ENCODE measurements at regions not wholly inside any gene's neighbourhood (a gene's known extent, or its start where the extent isn't known, plus 50 kb on each side); places are given as distances from the start of the nearest gene placed in this dataset.

DNA sequence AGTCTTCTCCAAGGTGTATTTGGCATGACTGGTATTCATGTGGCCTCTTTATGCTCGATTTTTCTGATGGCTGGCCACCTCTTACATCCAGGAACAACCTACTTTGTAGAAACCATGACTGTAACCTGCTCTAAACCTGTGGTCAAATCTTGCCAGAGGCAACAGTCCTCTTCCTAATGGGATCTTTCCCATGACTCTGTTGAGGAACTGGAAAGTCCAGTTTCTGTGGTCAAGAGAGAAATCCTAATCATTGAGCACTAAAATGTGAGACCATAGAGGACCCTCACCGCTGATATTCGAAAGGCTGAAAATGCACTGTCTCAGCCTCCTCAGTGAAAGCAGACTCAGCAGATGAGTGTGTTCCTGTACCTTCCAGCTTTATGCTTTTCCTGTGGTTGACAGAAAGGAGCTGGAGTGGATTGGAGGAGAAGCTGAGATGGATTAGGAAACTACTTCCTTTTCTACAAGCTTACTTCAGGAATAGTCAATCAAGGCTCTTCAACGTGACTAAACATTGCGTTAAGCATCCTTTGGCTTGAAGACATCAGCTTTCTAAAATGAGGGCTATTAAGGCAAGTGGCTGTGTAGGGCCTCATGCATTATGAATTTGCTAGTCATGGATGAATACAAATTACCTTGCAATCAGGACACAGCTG is 69.7 kb upstream of the DAPK1 start:
- Histone ChIP-seq H3K9me3 (replicated peaks) (peaks cover 2% of the 10 kb centered on the region; the same call in 1 of the 2 replicates), H3K27ac (no peak overlapping the region), H3K27me3 (replicated peaks) (no peaks in the 10 kb centered on the region), H3K4me3 (no peak overlapping the region), H3K4me1 (replicated peaks) (no peaks in the 10 kb centered on the region; the same call in 1 of the 2 replicates), H3K36me3 (no peaks in the 10 kb centered on the region)
- no peak for DNase-seq (ENCODE audit: low read depth in 1 of 2, low spot score in 2 of 2)

DNA sequence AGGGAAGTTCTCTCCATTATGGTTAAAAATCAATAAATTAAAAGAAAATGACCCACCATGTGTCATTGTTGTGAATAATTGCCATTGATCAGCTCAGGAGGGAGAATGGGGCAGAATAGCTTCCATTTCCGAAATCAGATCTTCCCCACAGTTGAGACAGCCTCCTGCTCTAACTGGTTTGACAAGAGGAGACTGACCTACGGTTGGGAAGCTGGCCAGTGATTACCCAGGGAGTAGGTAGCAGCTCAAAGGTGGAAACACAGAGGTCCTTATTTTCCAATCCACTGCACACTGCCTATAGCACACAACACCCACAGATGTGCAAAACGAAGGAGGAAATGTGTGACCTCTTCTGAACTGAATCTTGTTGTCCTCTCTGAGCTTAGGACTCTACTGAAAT is 69.0 kb upstream of the DAPK1 start:
- Histone ChIP-seq H3K9me3 (replicated peaks) (no peaks in the 10 kb centered on the region; the same call in 1 of the 2 replicates), H3K27ac (no peak overlapping the region), H3K36me3 (no peaks in the 10 kb centered on the region), H3K27me3 (replicated peaks) (no peaks in the 10 kb centered on the region), H3K4me1 (replicated peaks) (no peaks in the 10 kb centered on the region; the same call in 1 of the 2 replicates), H3K4me3 (no peak overlapping the region)
- no peak for DNase-seq (ENCODE audit: low read depth in 1 of 2, low spot score in 2 of 2)

DNA sequence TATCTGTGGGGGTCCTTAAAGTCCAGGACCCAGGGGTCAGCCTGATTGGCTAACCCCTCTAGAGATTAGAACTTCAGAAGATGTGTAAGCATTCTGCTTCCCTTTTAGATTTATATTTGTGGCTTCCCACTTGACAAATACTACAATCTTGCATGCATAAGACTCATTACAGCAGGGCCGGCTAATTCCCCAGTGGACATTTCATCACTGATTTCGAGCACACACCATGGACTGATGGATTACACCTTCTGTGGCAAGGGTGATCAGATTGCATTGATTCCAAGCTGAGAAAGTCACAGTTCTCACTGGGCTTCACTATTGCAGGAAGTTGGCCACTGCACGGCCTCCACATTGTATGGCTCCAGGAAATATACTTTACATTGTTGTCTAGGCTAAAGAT is 65.8 kb upstream of the DAPK1 start:
- Histone ChIP-seq H3K27ac (no peak overlapping the region), H3K27me3 (replicated peaks) (no peaks in the 10 kb centered on the region), H3K9me3 (replicated peaks) (no peaks in the 10 kb centered on the region), H3K4me1 (replicated peaks) (peaks cover under 1% of the 10 kb centered on the region), H3K36me3 (no peaks in the 10 kb centered on the region), H3K4me3 (no peak overlapping the region)
- no peak for DNase-seq (ENCODE audit: low read depth in 1 of 2, low spot score in 2 of 2)

DNA sequence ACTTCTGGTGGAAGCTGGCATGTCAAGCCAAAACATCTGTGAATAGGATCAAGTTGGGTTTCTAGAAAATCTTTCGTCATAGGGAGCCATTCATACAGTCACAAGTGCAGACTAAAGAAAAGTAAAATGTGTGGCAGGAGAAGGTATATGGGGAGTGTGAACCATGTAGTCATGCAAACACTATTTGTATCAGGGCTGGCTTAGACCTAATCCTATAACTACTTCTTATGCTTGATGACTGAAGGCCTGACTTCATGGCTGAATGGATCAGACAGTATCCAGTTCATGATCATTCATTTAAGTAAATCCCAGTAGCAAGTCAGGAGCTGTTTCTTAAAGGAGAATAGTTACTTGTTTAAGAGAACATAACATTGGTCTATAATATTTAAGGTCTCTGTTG is 63.8 kb upstream of the DAPK1 start:
- peaks cover 7% of the 10 kb centered on the region for H3K4me1 ChIP-seq (replicated peaks)

GRCh38 chr9:87434366-87434765 is 63.3 kb upstream of the DAPK1 start:
- no peak overlapping the region for H3K4me3 ChIP-seq
- DNase-seq (ENCODE audit: low read depth in 1 of 2, low spot score in 2 of 2), result no peak
- no peaks in the 10 kb centered on the region for H3K9me3 ChIP-seq (replicated peaks)
- no peaks in the 10 kb centered on the region for H3K27me3 ChIP-seq (replicated peaks)
- H3K27ac ChIP-seq, result no peak overlapping the region
- H3K36me3 ChIP-seq, result no peaks in the 10 kb centered on the region
- peaks cover 7% of the 10 kb centered on the region for H3K4me1 ChIP-seq (replicated peaks)

More for the DNA sequence above, 63.8 kb upstream of the DAPK1 start:
- DNase-seq (ENCODE audit: low read depth in 1 of 2, low spot score in 2 of 2), result no peak
- no peaks in the 10 kb centered on the region for H3K9me3 ChIP-seq (replicated peaks)
- no peaks in the 10 kb centered on the region for H3K27me3 ChIP-seq (replicated peaks)
- H3K36me3 ChIP-seq, result no peaks in the 10 kb centered on the region
- H3K27ac ChIP-seq, result no peak overlapping the region
- H3K4me3 ChIP-seq, result no peak overlapping the region

DNA sequence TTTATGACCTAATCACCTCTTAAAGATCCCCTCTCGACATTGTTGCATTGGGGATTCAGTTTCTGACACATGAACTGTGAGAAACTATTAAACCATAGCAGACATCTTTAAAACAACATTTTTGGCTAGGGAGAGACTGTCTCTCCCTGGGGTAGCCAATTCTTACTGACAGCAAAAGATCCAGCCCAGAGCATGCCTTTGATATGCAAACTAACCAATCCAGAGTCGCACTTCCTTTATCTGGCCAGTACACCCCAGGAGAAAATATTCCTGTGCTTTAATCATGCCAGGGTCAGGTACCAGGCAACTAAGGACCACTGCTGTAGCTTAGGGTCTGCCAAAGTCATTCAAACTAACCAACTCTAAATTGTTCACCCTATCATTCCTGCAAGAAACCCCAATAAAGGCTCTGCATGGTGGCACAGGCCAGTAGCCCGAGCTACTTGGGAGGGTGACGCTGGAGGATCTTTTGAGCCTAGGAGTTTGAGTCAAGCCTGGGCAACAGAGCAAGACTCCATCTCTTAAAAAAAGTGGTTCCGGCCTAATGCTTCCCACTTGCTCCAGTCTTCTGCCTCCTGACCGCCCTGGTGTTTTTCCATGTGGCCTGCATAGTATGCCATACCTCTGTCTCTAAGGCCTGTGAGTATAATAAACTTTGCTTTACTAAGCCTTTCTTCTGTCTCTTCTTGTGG is 62.3 kb upstream of the DAPK1 start:
- H3K36me3 ChIP-seq, result no peaks in the 10 kb centered on the region
- no peaks in the 10 kb centered on the region for H3K27me3 ChIP-seq (replicated peaks)
- no peak overlapping the region for H3K27ac ChIP-seq
- H3K4me1 ChIP-seq (replicated peaks), result peaks cover 10% of the 10 kb centered on the region
- no peaks in the 10 kb centered on the region for H3K9me3 ChIP-seq (replicated peaks)
- no peak for DNase-seq (ENCODE audit: low read depth in 1 of 2, low spot score in 2 of 2)
- no peak overlapping the region for H3K4me3 ChIP-seq

GRCh38 chr9:87436716-87437115 is 61.0 kb upstream of the DAPK1 start:
- H3K9me3 ChIP-seq (replicated peaks), result 0 out of 2 replicates have a peak, but pooled peaks cover 3% of the 10 kb centered on the region
- peak overlapping the region; percentile 35 for H3K27ac ChIP-seq
- H3K4me1 ChIP-seq (replicated peaks), result peaks cover 18% of the 10 kb centered on the region
- H3K36me3 ChIP-seq, result no peaks in the 10 kb centered on the region
- no peak overlapping the region for H3K4me3 ChIP-seq
- no peaks in the 10 kb centered on the region for H3K27me3 ChIP-seq (replicated peaks)
- DNase-seq (ENCODE audit: low read depth in 1 of 2, low spot score in 2 of 2), result peak in 1 of 2 experiments; percentile 24

GRCh38 chr9:87437966-87438365 is 59.7 kb upstream of the DAPK1 start:
- Histone ChIP-seq H3K4me3 (no peak overlapping the region), H3K36me3 (no peaks in the 10 kb centered on the region), H3K27me3 (replicated peaks) (no peaks in the 10 kb centered on the region), H3K9me3 (replicated peaks) (0 out of 2 replicates have a peak, but pooled peaks cover 3% of the 10 kb centered on the region), H3K4me1 (replicated peaks) (peaks cover 23% of the 10 kb centered on the region), H3K27ac (no peak overlapping the region)
- no peak for DNase-seq (ENCODE audit: low read depth in 1 of 2, low spot score in 2 of 2)

DNA sequence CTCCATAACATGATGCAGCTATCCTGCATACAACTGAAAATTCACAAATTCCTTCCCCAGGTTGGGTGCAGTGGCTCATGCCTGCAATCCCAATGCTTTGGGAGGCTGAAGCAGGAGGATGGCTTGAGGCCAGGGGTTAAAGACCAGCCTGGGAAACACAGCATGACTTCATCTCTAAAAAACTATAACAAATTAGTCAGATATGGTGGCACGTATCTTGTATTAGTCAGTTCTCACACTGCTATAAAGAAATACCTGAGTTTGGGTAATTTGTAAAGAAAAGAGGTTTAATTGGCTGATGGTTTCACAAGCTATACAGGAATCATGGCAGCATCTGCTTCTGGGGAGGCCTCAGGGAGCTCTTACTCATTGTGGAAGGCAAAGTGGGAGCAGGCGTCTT is 56.4 kb upstream of the DAPK1 start:
- Histone ChIP-seq H3K4me3 (no peak overlapping the region), H3K4me1 (replicated peaks) (peaks cover 26% of the 10 kb centered on the region), H3K27me3 (replicated peaks) (no peaks in the 10 kb centered on the region), H3K36me3 (no peaks in the 10 kb centered on the region), H3K9me3 (replicated peaks) (0 out of 2 replicates have a peak, but pooled peaks cover 3% of the 10 kb centered on the region), H3K27ac (no peak overlapping the region)
- peak in 1 of 2 experiments; percentile 32 for DNase-seq (ENCODE audit: low read depth in 1 of 2, low spot score in 2 of 2)

DNA sequence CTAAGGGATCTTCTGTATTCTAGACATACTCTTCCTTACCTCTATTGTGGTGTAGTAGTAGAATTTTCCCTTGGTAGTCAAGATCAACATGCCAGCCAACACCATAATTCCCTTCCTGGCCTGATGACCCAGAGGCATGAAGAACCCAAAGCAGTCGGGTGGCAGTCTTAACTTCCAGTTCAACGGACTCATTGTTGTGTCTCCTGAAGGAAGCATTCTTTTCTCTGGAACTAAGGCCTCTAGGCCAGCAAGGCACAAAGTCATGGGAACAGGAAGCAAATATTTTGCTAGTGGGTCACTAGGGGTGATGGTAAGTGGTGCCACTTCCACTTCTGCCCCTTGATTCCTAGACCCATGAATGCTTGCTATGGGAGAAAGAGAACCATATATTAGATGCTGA is 55.2 kb upstream of the DAPK1 start:
- Histone ChIP-seq H3K4me3 (no peak overlapping the region), H3K4me1 (replicated peaks) (peaks cover 20% of the 10 kb centered on the region), H3K9me3 (replicated peaks) (0 out of 2 replicates have a peak, but pooled peaks cover 3% of the 10 kb centered on the region), H3K27ac (no peak overlapping the region), H3K27me3 (replicated peaks) (no peaks in the 10 kb centered on the region), H3K36me3 (no peaks in the 10 kb centered on the region)
- no peak for DNase-seq (ENCODE audit: low read depth in 1 of 2, low spot score in 2 of 2)

- Histone ChIP-seq H3K27me3 (replicated peaks) (no peaks in the 10 kb centered on the region), H3K27ac (no peak overlapping the region), H3K9me3 (replicated peaks) (0 out of 2 replicates have a peak, but pooled peaks cover 3% of the 10 kb centered on the region), H3K4me3 (no peak overlapping the region), H3K36me3 (no peaks in the 10 kb centered on the region), H3K4me1 (replicated peaks) (peaks cover 19% of the 10 kb centered on the region)
- no peak for DNase-seq (ENCODE audit: low read depth in 1 of 2, low spot score in 2 of 2)
Measured at GRCh38 chr9:87443006-87443405, 54.7 kb upstream of the DAPK1 start.

GRCh38 chr9:87443461-87443860 is 54.2 kb upstream of the DAPK1 start:
- 0 out of 2 replicates have a peak, but pooled peaks cover 3% of the 10 kb centered on the region for H3K9me3 ChIP-seq (replicated peaks)
- H3K4me3 ChIP-seq, result no peak overlapping the region
- DNase-seq (ENCODE audit: low read depth in 1 of 2, low spot score in 2 of 2), result no peak
- no peaks in the 10 kb centered on the region for H3K36me3 ChIP-seq
- H3K27me3 ChIP-seq (replicated peaks), result no peaks in the 10 kb centered on the region
- no peak overlapping the region for H3K27ac ChIP-seq
- peaks cover 19% of the 10 kb centered on the region for H3K4me1 ChIP-seq (replicated peaks)

- Histone ChIP-seq H3K4me3 (no peak overlapping the region), H3K36me3 (no peaks in the 10 kb centered on the region), H3K27ac (no peak overlapping the region), H3K9me3 (replicated peaks) (0 out of 2 replicates have a peak, but pooled peaks cover 3% of the 10 kb centered on the region), H3K4me1 (replicated peaks) (peaks cover 16% of the 10 kb centered on the region), H3K27me3 (replicated peaks) (no peaks in the 10 kb centered on the region)
- DNase-seq (ENCODE audit: low read depth in 1 of 2, low spot score in 2 of 2), result no peak
Measured at GRCh38 chr9:87445646-87446045, 52.0 kb upstream of the DAPK1 start.

DNA sequence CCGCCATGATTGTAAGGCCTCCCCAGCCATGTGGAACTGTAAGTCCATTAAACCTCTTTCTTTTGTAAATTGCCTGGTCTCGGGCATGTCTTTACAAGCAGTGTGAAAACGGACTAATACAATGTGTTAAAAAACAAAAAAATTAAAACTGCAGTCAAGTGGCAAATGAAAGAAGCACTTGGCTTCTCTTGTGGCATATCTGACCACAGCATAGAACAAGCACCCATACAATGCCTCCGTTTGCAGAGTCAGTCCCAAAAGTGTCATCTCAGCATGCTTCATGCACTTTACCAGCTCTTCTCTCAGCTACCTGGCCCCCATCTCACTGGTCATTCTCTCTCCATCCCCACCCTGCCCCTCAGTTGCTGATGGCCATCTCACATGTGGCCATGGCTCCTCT is 51.1 kb upstream of the DAPK1 start:
- Histone ChIP-seq H3K27me3 (replicated peaks) (no peaks in the 10 kb centered on the region), H3K4me1 (replicated peaks) (peaks cover 10% of the 10 kb centered on the region), H3K4me3 (no peak overlapping the region), H3K36me3 (no peaks in the 10 kb centered on the region), H3K9me3 (replicated peaks) (no peaks in the 10 kb centered on the region), H3K27ac (no peak overlapping the region)
- no peak for DNase-seq (ENCODE audit: low read depth in 1 of 2, low spot score in 2 of 2)
